ENCODE measurements at regions not wholly inside any gene's neighbourhood (a gene's known extent, or its start where the extent isn't known, plus 50 kb on each side); places are given as distances from the start of the nearest gene placed in this dataset.
"Not testable (repeated sequence)": the region's sequence is repeated elsewhere in the genome, so short reads cannot be mapped to it uniquely, and the experiment has no call there.

DNA sequence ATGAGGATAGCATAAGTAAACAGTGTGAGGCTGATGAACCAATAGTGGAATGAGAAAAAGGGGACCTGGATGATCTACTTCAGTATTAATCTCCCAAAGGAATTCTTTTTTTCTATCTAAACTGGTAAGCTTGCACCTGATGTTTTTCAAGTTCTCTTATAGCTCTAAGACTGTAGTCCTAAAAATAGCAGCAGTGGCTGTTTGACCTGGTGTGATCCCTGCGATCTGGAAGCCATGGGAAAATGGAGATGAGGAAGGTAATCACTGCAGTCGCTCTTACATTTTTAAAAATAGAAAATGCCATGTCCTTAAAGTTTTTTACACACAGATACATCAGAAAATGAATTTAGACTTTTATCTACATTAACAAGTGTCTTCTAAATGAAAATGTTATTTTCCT is 926.4 kb upstream of the SLC35B3 start:
- no peak for DNase-seq

GRCh38 chr6:9360881-9361280 is 925.5 kb upstream of the SLC35B3 start:
- DNase-seq, result no peak

DNA sequence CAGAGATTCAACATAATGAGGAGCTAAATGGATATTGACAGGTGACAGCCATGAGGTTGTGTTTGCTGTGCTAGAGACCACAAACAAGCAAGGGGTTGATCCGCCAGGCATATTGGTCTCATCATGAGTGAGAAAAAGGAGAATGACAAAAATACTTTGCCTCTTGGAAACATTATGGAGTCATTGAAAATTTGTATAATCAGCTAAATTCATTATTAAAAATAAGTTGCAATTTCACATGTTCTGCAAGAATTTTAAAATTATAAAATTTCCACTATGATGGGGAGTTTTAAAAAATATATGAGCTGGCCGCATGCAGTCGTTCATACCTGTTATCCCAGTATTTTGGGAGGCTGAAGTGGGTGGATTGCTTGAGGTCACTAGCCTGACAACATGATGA is 912.3 kb upstream of the SLC35B3 start:
- DNase-seq, result no peak

DNA sequence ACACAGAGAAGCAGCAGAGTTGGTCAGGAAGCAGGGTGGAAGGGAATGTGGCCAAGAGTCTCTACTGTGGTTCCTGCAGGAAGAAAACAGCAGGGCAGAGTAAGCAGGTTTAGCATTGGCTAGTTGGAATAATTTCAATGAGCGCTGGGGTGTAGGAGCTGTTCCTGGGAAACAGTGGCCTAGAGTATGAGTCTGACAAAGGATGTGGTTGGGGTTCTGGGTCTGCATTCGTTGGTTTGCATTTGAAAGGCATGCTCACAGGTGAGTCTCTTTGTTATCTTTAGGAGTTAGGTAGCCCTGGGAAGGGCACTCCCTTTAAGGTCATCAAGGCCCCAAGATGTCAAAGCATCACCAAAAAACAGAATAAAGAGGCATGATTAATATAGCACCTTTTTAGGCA is 911.6 kb upstream of the SLC35B3 start:
- DNase-seq, result no peak

DNA sequence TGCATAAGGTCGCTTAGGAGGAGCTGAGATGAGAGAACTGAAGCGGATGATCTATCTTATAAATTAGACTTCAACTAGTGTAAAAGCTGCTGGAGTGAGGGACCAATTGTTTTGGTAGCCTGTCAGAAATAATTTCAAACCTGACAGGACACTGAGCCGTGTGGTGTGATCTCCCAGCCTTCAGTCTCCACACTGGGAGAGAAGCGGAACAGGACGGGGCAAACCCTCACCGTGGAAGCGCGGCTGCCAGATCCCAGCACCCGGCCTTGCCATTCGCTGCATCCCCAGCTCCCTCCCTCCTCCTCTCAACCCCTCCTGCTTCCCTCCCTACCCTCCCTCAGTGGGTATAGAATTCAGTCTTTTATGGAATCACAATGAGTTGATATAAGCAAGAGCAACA is 900.1 kb upstream of the SLC35B3 start:
- no peak for DNase-seq

- no peak for DNase-seq
Observed at GRCh38 chr6:9334979-9335378, 899.6 kb upstream of the SLC35B3 start.

- DNase-seq, result no peak
Observed at GRCh38 chr6:9332241-9332780, 897.0 kb upstream of the SLC35B3 start.

DNA sequence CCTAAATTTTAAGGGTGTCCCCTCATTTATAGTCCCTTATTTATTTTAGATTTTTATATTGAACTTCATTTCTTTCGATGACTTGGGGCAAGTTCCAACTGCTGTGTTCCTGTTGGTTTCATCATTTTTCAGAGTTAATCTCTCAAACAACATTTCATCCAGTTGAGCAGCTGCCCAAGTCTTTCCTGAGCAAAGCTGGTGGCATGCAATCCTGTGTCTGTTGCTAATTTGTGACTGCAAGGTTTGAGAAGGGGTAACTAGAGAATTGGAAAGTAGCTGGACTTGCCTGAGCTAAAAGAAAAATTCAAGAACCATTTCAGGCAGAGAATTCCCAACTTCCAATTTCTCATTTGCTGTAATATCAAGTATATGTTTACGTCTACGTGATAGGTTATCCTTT is 881.5 kb upstream of the SLC35B3 start:
- no peak for DNase-seq

- DNase-seq, result no peak
Observed at GRCh38 chr6:9315966-9316650, 880.8 kb upstream of the SLC35B3 start.

- no peak for DNase-seq
Observed at GRCh38 chr6:9308284-9308683, 872.9 kb upstream of the SLC35B3 start.

DNA sequence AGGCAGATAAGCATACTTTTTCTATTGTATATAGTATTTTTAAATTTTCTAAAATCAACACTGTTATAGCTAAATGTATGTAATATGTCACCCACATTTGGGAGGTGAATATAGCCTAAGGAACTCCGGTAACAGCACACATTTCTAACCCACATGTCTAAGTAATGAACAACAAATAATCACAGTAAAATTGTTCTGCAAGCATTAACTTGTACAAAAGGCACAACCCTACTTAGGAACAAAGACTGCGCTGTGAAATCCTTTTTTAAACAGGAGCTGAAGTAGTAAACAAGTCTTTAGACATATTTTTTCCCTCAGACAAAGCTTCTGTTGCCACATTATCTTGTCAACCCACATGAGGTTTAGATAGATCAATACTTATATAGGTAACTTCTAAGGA is 872.4 kb upstream of the SLC35B3 start:
- no peak for DNase-seq

DNA sequence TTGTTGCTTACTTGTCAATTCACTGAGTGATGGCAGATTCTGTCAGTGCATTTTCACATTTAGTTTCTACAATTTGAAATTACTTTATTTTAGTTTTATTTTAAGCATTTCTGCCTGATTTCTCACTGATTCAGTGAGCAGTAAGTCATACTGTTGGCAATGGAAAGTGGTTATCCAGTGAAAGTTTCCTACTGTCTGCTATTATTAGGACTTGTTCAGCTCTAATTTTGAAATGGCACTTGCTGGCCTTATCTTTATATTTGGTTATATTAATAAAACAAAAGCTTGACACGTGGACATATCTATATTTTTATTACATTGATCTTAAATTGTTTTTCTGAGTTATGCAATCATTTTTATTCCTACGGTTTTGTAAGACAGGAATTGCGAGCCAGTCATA is 871.8 kb upstream of the SLC35B3 start:
- DNase-seq, result no peak

DNA sequence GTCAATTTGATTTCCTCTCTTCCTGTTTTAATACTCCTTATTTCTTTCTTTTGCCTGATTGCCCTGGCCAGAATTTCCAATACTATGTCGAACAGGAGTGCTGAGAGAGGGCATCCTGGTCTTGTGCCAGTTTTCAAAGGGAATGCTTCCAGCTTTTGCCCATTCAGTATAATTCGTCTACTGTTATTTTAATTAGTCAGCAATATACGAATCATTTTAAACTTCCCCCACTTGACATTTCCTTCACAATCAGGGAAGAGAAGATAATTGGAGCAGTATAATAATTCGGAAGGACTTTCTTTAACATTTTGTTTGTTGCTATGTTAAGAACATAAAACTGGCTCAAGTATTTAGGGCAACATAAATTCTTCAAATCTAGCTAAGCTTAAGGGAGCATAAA is 860.3 kb upstream of the SLC35B3 start:
- DNase-seq, result no peak

DNA sequence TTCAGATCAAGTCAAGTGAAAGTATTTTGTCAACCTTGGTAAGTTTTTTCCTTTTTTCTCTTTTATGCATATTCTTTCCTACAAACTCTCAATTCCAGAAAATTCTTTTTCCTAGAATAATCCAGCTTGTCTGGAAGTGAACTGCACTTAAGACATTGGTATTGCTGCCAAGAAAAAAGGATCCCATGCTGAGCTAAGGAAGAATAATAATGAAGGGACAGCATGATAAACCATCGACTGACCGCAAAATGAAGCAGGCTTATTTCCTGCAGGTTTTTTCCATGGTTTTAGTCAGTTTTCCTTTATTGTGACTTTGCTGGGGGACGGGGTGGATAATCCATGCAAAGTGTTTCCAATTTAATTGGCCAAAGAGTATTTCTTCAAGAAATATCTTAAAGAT is 857.6 kb upstream of the SLC35B3 start:
- DNase-seq, result no peak

- DNase-seq, result not testable (repeated sequence)
Observed at GRCh38 chr6:9290342-9290741, 855.0 kb upstream of the SLC35B3 start.

DNA sequence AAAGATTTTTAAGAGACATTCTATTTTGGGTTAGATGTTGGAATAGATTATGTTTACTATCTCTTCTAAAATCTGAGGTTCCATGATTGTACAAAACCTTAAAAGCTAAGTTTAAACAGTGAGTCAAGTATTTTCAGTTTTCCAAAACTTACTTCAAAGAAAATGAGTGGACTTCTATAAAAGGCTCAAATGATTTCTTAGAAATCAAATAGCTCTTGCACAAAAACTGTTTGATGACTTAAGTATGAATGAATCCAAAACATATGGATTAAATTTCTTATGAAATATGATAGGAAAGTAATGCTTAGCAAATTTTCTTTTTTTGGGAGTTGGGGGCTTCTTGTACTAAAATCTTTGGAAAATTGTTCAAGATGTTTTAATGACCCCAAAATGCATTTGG is 837.3 kb upstream of the SLC35B3 start:
- no peak for DNase-seq

DNA sequence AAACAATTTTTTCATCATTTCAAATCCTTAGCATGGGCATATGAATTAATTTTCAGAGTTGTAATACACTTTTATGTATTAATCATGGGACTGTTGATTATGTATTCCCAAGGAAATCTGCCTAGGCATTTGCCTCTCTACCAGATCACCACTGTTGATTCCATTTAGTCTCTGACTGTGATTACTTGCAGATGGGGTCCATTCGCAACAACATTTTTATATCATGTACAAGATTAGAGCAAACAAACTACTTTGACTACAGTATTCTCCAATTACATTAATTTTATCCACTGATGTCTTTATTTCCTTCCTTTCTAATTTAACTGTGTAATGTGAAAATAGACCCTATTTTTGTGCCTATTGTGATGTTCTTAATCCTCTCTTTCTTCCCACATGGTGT is 831.4 kb upstream of the SLC35B3 start:
- no peak for DNase-seq

DNA sequence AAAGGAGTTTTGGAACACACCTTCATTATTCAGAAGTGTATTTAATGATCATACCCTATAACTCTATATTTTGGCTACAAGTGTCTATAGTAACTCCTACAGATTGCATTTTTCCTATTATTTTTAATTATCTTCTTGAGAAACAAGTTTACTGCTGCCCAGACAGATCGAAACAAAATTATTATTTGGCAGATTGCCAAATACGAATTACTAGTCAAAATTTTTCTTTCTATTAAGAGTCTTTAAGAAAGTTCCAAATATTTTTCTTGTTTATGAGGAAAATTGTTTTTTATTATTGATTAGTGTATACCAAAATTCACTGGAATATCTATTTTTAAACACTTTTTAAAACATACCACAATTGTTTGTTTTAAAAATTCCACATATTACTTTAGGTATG is 821.9 kb upstream of the SLC35B3 start:
- no peak for DNase-seq

- DNase-seq, result no peak
Observed at GRCh38 chr6:9254251-9254650, 818.9 kb upstream of the SLC35B3 start.

GRCh38 chr6:9252799-9253198 is 817.5 kb upstream of the SLC35B3 start:
- no peak for DNase-seq

DNA sequence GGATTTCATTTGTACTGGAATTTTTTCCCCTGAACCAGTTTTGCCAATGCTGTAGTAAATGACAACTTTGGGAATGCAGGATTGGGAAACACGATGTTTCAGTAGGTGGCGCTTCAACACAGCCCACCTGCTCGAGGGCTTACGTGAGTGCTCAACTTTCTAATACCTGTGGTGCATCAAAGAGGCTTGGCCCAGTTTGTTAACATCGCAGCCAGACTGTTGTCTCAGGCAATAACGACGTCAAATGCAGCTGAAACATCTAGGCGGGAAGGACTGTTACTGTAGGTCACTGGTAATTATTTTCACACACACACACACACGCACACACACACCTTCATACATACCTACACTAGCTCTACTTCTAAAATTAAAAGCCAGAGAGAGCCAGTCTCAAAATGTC is 815.5 kb upstream of the SLC35B3 start:
- DNase-seq, result no peak

GRCh38 chr6:9248133-9248532 is 812.8 kb upstream of the SLC35B3 start:
- no peak for DNase-seq

DNA sequence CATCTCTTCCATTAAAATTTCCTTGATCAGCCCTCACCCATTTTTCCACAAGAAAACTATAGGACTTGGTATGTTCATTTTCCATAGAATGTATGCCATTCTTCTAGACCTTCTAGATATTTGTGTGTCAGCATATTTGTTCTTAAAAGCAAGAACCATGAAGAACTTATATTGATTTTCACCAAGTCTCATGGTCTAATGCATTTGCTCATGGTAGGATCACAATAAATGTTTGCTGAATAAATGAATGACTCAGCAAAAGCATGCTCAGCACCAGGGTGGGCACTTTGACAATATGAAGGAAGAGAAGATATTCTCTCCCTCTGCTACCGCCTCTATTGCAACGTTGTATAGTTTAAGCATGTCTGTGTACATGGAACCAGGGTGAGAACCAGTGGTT is 805.5 kb upstream of the SLC35B3 start:
- no peak for DNase-seq

- no peak for DNase-seq
Observed at GRCh38 chr6:9236443-9236842, 801.1 kb upstream of the SLC35B3 start.

- no peak for DNase-seq
Observed at GRCh38 chr6:9233686-9234085, 798.3 kb upstream of the SLC35B3 start.

Measured in stimulated activated CD4-positive, alpha-beta T cell treated with anti-CD3 and anti-CD28 coated beads, Interleukin-2, amount 100 ng/mL, for 24 hours (primary cell).